GM18907 (cell line): ENCODE measurements at regions not wholly inside any gene's neighbourhood (a gene's known extent, or its start where the extent isn't known, plus 50 kb on each side); places are given as distances from the start of the nearest gene placed in this dataset.
"Not testable (repeated sequence)": the region's sequence is repeated elsewhere in the genome, so short reads cannot be mapped to it uniquely, and the experiment has no call there.

Experiments
- ATAC-seq: cut with Tn5 transposase; IDR thresholded peaks from one replicate; pipeline ENCODE4 v1.9.1; 2021; ENCODE audit warnings: mild to moderate bottlenecking, moderate library complexity; ENCODE audit not compliant: unreplicated experiment

DNA sequence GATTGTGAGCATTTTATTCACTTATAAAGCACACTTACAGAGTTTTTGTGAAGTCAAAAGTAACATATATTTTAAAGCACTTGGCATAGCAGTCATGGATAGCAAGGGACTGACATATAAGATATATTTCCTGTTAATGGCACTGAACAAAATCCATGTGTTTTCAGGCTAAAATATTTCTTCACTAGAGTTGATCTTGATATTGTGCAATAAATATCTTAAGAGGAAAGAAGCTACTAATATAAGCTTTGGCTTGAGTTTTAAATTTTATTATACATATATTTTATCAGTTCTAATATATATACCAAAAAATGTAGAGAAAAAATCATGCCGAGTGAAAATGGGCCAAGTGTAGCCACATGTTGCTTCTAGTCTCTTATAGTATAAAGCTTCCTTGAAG lies 189.7 kb upstream of the DPP10 start:
- no peak for ATAC-seq

DNA sequence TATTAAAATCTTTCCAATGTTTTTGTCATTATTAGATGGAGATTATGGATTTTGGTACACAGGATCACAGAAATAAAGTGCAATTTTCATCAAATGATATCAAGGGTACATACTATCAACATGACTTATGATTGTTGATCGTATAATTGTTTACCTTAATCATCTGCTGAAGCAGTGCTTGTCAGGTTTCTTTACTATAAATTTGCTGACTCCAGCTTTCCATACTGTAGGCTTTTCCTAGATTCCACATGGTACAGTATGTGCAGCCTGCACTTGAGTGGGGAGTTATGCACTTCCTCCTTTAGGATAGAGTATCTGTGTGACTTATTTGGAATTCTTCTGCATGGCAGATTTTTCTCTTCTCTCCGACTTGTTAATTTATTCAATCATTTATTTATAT lies 187.6 kb upstream of the DPP10 start:
- ATAC-seq: no peak

DNA sequence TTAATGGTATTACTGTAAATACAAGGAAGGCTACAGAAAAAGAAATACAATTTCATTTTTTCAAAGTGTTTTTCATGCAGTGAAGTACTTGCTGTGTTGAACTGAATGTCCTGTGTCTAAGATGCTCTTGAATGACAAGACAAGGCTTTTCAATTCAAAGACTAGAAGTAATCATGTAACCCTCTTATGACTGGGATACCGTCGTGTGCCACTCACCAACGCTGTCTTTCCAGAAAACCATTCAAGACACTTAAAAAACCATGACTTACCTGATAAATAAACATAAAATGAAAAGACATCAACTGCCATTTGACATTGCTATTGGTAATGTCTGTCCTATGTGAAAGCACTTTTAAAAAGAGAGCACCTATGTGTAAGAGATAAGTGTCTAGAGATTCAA lies 183.1 kb upstream of the DPP10 start:
- ATAC-seq: no peak

DNA sequence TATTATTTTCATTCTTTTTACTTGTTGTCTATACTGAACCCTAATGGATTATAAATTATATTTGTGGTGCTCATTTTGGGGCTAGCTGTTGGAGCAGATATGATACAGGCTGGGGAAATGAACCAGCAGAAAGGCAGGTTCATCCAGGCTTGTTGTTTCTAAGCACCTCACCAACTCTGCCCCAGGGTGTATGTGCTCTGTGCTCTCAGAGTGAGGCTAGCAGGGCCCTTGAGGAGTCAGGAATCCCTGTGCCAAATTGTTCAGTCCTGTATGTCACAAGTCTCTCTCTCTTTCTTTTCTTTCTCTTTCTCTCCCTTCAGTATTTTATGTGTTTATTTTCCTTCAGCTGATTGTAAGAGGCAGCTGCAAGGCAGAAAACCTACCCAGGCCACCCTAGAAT lies 181.1 kb upstream of the DPP10 start:
- no peak for ATAC-seq

DNA sequence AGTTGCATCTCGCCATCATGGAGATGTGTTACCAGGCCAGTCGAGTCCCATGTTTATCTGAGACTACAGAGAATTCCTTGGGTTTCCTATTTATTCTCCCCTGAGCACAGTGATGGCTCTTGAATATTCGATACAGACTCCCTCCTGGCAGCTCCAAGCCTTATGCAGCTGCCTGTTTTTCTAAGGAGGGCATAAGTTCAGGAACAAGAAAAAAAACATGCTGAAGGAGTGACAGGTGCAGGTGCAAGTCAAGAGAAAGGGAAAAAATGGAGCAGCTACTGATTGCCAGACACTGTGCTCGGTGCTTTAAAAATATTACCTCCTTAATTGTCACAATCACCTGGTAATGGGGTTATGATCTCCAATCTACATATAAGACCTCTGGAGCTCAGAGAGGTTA lies 177.2 kb upstream of the DPP10 start:
- no peak for ATAC-seq

DNA sequence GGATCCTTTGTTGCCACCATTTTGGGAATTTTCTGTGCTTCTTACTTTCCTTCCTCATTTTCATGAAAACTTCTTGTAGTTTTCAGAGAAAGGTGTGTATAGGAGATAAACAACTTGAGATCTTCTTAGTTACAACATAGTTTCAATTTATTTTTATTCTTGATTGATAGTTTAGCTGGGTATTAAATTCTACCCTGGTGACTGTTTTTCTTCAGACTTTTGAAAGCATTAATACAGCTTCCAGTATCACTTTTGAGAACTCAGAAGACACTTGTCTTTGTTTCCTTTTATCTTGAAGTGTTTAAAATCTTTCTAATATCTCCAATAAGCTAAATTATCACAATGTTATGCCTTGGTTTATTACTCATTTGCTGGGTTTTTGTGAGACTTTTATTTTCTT lies 167.5 kb upstream of the DPP10 start:
- ATAC-seq: no peak

DNA sequence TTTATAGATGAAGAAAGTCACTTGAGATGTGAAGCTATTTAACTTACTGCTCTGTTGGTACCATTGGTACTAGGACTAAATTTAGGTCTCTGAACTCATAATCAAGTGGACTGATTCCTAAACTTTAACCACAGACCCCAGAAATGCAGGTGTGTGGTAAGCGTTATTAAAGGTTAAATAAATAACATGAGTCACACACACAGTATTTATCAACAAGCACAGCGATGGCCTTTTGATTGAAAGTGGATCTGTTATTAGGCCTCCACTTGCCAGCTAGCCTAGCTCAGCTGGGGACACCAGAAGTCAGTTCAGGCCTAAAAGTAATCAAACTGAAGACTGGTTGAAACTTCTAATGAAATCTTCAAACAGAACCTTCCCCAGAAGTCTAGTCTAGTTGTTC lies 161.3 kb upstream of the DPP10 start:
- no peak for ATAC-seq

DNA sequence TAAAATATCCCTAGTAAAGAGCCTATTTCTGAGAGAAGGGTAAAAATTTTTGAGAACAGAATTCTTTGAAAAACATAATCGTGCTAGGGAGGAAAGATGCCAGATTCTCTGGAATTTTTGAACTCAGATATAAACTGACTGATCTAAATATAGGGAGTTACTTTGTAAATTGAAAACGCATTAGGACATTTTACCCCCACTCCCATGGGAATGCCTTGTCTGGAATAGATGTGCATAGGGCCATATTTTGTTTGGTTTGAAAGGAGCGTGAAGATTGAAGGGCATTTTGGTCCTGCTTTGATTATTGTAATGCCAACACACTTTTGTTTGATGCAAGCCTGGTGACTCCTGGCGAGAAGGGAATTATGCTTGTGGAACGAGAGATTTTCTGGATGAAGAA lies 158.7 kb upstream of the DPP10 start:
- ATAC-seq: no peak

DNA sequence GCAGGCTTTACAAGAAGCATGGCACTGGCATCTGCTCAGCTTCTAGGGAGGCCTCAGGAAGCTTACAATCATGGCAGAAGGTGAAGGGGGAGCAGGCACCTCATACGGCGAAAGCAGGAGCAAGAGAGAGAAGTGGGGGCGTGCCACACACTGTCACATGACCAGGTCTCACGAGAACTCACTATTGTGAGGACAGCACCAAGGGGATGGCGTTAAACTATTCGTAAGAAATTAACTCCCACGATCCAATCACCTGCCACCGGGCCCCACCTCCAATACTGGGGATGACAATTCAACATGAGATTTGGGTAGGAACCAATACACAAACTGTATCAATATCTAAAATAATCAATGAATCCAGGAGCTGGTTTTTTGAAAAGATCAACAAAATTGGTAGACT lies 156.0 kb upstream of the DPP10 start:
- no peak for ATAC-seq

DNA sequence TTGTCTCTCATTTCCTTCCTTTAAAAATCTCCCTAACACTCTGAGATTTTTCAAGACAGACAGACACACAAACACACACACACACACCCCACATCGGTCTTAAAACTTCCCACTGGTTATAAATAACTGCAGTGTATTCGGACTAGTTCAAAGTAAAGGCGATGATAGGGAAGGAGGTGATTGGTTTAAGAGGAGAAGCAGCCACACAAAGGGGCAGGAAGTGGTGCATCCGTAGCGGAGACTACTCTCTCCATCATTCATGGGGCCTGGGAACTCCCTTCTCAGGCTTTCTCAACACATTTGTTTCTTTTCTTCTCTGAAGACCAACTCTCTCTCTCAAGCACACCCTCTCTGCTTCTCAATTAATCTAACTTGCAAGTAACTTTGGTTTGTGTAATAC lies 149.1 kb upstream of the DPP10 start:
- ATAC-seq: no peak

DNA sequence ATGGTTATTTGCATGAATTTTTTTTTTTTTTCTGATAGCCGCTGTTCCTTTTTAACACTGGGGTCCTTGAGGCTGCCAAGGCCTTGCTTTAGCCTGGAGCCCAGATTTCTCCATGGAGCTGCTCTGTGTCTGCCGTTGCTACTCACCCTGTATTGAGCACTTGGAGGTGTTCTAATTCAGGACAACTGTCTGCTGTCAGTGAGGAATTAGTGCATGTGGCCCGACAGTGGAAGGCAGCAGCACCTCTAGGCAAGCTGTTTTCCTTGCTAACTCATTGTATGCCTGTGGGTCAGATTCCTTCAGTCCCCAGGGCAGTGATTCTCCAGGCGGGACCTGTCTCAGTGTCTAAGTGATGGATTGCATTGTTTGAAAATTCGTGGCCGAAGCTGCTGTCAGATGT lies 147.7 kb upstream of the DPP10 start:
- ATAC-seq: no peak

DNA sequence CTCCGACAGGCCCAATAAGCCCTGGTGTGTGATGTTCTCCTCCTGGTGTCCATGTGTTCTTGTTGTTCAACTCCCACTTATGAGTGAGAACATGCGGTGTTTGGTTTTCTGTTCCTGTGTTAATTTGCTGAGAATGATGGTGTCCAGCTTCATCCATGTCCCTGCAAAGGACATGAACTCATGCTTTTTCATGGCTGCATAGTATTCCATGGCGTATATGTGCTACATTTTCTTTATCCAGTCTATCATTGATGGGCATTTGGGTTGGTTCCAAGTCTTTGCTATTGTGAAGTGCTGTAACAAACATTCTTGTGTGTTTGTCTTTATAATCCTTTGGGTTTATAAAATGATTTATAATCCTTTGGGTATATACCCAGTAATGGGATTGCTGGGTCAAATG lies 142.1 kb upstream of the DPP10 start:
- not testable (repeated sequence) for ATAC-seq

DNA sequence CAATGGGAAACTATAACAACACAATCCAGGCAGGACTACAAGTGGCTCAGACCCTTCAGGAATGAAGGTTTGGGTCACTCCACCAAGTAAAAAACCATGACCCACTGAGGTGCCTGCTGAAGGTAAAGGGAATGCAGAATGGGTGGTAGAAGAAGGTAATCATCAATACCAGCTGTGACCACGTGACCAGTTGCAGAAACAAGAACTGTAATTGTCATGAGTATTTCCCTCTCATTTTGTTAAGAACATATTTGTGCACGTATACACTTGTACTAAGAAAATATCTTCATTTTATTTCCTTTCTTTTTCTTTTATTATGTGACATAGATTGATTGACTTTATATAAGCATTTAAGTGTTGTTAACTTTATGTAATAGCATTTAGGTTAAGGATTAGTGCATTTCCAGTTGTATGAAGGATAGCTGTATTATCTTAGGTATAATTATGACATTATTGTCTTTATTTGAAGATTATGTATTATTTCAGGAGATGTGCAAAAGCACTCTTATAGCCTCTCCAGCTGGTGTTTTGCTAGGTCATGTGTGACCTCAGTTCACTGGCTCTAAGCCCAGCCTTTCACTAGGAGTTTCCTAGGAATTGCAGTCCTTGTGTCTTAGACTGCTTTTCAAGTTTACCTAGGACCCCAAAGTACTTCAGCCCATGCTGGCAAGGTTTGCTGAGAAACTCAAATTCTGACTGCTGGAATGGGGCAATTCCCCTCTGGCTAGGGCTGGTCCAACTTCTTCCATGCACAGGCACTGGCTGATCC lies 125.7 kb upstream of the DPP10 start:
- ATAC-seq: no peak

DNA sequence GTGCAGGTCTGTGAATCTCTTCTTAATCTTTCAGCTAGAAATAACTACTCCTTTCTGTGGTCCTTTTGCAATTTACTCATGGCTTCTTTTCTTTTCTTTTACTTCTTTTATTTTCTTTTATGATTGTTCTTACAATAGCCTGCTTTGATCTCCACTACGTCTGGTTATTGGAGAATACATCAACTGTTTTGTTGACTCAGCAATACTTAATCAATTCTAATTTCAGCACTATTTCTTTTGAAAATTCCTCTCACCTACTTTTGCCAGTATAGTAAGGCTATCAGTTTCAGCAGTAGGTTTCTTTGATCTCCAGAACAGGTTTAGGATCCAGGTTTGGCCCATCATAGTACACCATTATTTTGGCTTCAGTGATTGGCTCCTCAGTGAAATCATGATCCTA lies 111.8 kb upstream of the DPP10 start:
- ATAC-seq: no peak

DNA sequence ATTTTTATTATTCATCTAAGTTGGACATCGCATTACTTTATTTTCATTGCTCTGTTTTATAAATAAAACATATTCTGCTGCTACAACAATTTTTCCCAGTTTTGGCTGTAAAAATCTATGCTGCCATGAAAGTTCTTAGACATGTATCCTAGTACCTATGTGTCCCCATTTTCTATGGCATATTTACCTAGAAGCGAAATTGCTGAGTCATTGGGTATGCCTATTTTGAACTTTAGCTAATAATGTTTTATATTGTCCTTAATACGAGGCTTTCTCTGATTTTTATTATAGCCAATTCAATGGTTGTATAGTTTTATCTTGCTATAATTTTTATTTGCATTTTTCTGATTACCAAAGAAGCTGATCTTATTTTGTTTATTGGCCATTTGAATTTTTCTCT lies 110.5 kb upstream of the DPP10 start:
- no peak for ATAC-seq

DNA sequence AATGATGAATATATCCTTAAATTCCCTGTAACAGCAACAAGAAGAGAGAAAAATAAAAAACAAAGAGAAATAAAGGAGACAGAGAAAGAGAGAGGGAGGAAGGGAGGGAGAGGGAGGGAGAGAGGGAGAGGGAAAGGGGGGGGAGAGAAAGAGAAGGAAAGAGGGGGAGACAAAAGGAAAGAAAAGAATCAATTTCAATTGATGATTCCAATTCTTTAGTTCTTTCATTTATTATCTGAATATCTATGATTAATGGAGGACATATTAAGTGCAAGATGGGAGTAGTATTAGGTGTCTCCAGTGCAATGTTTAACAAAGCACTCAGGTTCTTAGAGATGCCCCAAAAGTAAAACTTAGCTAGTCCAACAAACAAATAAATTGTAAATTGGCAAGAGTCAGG lies 97.2 kb upstream of the DPP10 start:
- ATAC-seq: no peak

DNA sequence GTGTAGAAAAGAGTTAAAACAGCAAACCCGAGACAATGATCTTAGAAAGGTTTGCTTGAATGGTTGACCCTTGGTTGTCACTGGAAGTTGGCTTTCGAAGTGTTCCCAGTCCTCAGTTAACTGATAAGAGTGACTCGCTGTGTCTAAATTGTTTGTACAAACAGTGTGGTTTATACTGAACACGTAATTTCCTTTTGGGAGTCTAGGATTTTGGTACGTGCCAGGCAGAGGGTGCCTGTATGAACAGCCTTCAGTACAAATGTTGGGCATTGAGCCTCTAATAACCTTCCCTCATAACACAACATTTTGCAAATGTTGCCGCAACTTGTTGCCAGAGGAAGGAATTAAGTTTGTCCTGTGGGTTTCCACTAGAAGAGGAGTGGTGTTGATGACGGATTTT lies 95.8 kb upstream of the DPP10 start:
- ATAC-seq: no peak

DNA sequence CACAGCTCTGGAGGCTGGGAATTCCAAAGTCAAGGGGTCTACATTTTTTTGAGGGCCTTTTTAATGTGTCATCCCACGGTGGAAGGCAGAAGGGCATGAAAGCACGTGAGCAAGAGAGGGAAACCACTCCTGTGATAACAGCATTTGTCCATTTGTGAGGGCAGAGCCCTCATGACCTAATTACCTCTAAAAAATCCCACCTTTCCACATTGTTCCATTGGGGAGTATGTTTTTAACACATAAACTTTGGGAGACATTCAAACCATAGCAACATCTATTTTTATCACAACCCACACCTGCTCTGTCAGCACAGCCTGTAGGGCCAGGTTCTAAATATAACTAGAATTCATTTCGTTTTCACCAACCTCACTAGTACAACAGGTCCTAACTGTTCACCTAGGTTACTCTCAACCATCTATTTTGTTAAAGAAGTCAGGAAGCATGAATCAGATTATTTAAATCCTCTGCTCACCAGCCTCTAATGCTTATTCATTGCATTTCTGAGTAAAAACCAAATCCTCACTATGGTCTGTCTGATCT lies 92.2 kb upstream of the DPP10 start:
- no peak for ATAC-seq

DNA sequence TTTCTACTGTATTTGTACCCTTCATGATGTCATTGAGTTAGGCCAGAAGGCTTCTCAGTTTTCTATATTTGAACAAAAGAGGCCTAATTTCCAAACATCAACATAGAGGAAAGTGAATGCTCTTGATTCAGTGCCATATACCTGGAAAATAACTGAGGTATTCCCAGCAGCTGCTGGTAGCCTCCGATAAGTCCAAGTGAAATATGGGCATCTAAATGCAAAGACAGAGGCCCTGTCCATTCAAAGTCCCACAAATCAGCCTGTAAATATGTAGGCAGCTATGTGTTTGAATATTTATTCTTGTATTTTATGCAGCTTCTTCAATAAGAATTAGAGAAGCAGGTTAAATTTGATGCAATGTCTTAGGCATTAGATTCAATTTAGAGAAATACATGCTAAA lies 89.5 kb upstream of the DPP10 start:
- no peak for ATAC-seq

DNA sequence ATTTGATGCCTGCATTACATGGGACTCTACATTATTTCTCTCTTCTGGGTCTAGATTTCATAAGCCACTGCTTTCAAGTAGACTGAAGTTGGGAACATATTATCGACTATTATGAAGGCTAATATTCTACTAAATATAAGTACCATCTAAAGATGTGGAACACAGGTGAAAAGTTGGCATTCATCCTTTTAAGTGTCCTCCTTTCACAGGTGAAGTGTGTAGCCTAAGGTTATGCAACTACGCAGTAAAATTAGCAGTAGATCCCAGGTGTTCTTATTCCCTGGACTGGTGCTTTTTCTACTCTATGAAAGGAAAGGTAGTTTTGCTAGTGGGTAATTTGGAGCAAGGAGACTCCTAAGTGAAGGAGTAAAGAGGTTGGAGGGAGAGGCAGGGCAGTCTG lies 88.2 kb upstream of the DPP10 start:
- no peak for ATAC-seq

DNA sequence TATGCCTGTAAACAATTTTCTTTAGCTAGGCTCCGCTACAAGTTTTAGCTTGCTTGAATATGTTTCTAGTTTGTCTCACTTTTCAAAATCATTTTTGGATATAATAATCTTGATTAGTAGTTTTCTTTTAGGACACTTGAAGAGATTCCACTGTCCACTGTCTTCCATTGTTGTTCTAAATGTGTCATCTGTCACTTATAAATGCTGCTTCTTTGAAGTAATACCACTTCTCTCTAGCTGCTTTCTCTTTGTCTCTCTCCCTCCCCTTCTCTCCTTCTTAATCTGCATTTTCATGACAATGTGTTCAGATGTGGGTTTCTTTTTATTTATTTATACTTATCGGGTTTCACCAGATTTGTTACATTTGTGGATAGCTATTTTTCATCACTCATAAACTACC lies 73.7 kb upstream of the DPP10 start:
- ATAC-seq: no peak

DNA sequence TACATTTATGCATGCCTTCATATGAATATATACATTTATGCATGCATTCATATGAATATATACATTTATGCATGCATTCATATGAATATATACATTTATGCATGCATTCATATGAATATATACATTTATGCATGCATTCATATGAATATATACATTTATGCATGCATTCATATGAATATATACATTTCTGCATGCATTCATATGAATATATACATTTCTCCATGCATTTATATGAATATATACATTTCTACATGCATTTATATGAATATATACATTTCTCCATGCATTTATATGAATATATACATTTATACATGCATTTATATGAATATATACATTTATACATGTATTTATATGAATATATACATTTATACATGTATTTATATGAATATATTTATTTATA lies 70.7 kb upstream of the DPP10 start:
- not testable (repeated sequence) for ATAC-seq

DNA sequence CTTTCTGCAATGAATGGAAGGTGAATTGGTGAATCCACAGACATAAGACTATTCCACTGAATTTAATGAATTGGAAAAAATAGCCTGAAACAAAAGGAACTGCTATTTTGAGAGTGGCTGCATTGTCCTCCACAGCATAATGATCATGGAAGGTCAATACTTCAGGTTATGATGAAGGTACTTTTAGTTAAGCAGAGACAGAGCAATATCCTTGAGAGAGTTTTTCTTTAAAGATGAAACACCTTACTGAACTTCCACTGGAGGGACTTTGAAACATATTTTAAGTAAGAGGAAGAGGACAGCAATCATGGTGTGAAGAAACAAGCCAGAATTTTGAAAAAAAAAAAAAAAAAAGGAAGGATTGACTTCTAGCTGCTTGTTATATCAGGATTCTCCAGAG lies 68.8 kb upstream of the DPP10 start:
- ATAC-seq: no peak
